ENCODE measurements at regions not wholly inside any gene's neighbourhood (a gene's known extent, or its start where the extent isn't known, plus 50 kb on each side); places are given as distances from the start of the nearest gene placed in this dataset.
"Not testable (repeated sequence)": the region's sequence is repeated elsewhere in the genome, so short reads cannot be mapped to it uniquely, and the experiment has no call there.

DNA sequence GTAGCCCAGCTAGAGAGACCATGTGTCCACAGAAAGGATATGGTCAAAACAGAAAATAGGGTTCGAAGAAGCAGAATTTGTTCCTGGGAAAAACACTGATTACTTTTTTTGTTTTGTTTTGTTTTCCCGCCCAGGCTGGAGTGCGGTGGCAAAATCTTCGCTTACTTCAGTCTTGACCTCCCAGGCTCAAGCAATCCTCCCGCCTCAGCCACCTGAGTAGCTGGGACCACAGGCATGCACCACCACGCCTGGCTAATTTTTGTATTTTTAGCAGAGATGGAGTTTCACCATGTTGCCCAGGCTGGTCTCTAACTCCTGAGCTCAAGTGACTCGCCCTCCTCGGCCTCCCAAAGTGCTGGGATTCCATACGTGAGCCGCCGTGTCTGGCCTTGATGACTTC lies 99.9 kb upstream of the ZBTB18 start:
- TF ChIP-seq, protein P1, sequence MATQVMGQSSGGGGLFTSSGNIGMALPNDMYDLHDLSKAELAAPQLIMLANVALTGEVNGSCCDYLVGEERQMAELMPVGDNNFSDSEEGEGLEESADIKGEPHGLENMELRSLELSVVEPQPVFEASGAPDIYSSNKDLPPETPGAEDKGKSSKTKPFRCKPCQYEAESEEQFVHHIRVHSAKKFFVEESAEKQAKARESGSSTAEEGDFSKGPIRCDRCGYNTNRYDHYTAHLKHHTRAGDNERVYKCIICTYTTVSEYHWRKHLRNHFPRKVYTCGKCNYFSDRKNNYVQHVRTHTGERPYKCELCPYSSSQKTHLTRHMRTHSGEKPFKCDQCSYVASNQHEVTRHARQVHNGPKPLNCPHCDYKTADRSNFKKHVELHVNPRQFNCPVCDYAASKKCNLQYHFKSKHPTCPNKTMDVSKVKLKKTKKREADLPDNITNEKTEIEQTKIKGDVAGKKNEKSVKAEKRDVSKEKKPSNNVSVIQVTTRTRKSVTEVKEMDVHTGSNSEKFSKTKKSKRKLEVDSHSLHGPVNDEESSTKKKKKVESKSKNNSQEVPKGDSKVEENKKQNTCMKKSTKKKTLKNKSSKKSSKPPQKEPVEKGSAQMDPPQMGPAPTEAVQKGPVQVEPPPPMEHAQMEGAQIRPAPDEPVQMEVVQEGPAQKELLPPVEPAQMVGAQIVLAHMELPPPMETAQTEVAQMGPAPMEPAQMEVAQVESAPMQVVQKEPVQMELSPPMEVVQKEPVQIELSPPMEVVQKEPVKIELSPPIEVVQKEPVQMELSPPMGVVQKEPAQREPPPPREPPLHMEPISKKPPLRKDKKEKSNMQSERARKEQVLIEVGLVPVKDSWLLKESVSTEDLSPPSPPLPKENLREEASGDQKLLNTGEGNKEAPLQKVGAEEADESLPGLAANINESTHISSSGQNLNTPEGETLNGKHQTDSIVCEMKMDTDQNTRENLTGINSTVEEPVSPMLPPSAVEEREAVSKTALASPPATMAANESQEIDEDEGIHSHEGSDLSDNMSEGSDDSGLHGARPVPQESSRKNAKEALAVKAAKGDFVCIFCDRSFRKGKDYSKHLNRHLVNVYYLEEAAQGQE (IDR thresholded peaks at IDR 0.05; ENCODE audit: low read depth): not testable (repeated sequence)
- TF ChIP-seq, protein P2, sequence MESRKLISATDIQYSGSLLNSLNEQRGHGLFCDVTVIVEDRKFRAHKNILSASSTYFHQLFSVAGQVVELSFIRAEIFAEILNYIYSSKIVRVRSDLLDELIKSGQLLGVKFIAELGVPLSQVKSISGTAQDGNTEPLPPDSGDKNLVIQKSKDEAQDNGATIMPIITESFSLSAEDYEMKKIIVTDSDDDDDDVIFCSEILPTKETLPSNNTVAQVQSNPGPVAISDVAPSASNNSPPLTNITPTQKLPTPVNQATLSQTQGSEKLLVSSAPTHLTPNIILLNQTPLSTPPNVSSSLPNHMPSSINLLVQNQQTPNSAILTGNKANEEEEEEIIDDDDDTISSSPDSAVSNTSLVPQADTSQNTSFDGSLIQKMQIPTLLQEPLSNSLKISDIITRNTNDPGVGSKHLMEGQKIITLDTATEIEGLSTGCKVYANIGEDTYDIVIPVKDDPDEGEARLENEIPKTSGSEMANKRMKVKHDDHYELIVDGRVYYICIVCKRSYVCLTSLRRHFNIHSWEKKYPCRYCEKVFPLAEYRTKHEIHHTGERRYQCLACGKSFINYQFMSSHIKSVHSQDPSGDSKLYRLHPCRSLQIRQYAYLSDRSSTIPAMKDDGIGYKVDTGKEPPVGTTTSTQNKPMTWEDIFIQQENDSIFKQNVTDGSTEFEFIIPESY (IDR thresholded peaks at IDR 0.05; ENCODE audit: extremely low read depth, insufficient replicate concordance, low read length): not testable (repeated sequence)
- TF ChIP-seq, protein P3, sequence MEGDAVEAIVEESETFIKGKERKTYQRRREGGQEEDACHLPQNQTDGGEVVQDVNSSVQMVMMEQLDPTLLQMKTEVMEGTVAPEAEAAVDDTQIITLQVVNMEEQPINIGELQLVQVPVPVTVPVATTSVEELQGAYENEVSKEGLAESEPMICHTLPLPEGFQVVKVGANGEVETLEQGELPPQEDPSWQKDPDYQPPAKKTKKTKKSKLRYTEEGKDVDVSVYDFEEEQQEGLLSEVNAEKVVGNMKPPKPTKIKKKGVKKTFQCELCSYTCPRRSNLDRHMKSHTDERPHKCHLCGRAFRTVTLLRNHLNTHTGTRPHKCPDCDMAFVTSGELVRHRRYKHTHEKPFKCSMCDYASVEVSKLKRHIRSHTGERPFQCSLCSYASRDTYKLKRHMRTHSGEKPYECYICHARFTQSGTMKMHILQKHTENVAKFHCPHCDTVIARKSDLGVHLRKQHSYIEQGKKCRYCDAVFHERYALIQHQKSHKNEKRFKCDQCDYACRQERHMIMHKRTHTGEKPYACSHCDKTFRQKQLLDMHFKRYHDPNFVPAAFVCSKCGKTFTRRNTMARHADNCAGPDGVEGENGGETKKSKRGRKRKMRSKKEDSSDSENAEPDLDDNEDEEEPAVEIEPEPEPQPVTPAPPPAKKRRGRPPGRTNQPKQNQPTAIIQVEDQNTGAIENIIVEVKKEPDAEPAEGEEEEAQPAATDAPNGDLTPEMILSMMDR (IDR thresholded peaks at IDR 0.05 in 2 of 3, conservative IDR thresholded peaks at IDR 0.05 in 1 of 3; ENCODE audit: borderline replicate concordance in 1 of 3, insufficient read depth in 1 of 3, low read depth in 2 of 3, low read length in 2 of 3): not testable (repeated sequence)
- TF ChIP-seq FOSL1 (IDR thresholded peaks at IDR 0.05; ENCODE audit: low read depth); RAD21 (IDR thresholded peaks at IDR 0.05; ENCODE audit: low read depth); POLR2A (IDR thresholded peaks at IDR 0.05; ENCODE audit: borderline replicate concordance, extremely low read depth, insufficient read depth, insufficient read length); SIN3A (IDR thresholded peaks at IDR 0.05; ENCODE audit: low read depth); EZH2 (IDR thresholded peaks at IDR 0.05): not testable (repeated sequence)
